Neural crest cell (in vitro differentiated cells): ENCODE measurements at regions not wholly inside any gene's neighbourhood (a gene's known extent, or its start where the extent isn't known, plus 50 kb on each side); places are given as distances from the start of the nearest gene placed in this dataset.

ENCODE experiments used
- DNase-seq: peaks from one replicate; pipeline ENCODE4 v3.0.0; 2021; ENCODE audit warnings: low read depth, mixed read lengths, low spot score
- H3K27ac Mint-ChIP-seq: one replicate; pipeline ENCODE4 v1.8.0; 2021; ENCODE audit warnings: mild to moderate bottlenecking, mixed read lengths; ENCODE audit not compliant: unreplicated experiment
- H3K27me3 Mint-ChIP-seq: 2 replicates; pipeline ENCODE4 v1.8.0; 2021; ENCODE audit warnings: low read depth, mild to moderate bottlenecking, mixed read lengths
- H3K36me3 Mint-ChIP-seq: 2 replicates; pipeline ENCODE4 v1.8.0; 2021; ENCODE audit warnings: low read depth, mild to moderate bottlenecking, mixed read lengths
- H3K4me1 Mint-ChIP-seq: 2 replicates; pipeline ENCODE4 v1.8.0; 2021; ENCODE audit warnings: mixed read lengths
- H3K4me3 Mint-ChIP-seq: one replicate; pipeline ENCODE4 v1.8.0; 2021; ENCODE audit warnings: mild to moderate bottlenecking, mixed read lengths
- H3K9me3 Mint-ChIP-seq: 2 replicates; pipeline ENCODE4 v1.8.0; 2021; ENCODE audit warnings: mixed read lengths
- CTCF ChIP-seq: fragments of 200-600 bp; sonication (generic); conservative IDR thresholded peaks from 2 replicates; pipeline ENCODE4 v1.5.0; 2021; ENCODE audit warnings: antibody characterized with exemption, mild to moderate bottlenecking

DNA sequence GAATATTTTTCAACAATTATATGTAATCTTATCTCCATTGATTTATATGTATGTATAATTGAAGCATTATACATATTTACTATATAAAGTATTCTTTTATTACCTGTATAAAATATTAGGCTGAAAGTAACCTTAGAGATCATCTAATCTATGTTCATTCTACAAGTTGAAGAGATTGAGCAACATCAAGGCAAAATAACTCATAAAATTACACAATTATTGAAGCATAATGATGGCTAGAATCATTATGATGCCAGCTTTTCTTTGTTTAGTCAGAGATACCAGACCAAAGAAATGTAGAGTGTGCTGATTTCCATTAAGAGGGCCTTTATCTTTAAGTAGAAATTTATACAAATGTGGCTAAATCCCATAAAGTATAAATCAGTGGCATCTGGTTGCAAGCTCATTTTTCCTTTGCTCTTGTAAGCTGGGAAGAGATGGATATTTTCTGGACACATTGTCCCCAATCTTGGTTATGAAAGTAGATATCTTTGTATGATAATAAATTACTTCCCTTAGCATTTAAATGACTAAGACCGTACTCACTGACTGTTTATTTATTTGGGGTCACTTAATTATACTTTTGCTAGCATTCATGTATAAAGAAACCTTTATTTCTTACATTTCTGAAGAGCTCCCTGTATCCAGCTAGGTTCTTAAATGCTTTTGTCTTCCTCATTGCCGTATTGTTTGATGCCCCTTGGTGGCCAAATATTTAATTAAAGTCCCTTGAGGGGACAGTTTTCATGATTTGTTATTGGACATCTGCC is 339.8 kb downstream of the PCDH7 start:
- Mint-ChIP-seq H3K36me3 (no peaks in the 10 kb centered on the region), H3K27me3 (no peaks in the 10 kb centered on the region), H3K4me1 (peaks cover 18% of the 10 kb centered on the region), H3K9me3 (no peaks in the 10 kb centered on the region), H3K27ac (no peak overlapping the region), H3K4me3 (no peak overlapping the region)
- no peak for DNase-seq
- no peak for TF ChIP-seq CTCF

GRCh38 chr4:31065086-31065485 is 344.9 kb downstream of the PCDH7 start:
- H3K27me3 Mint-ChIP-seq, result no peaks in the 10 kb centered on the region
- no peaks in the 10 kb centered on the region for H3K9me3 Mint-ChIP-seq
- TF ChIP-seq CTCF, result no peak
- no peak for DNase-seq
- H3K4me3 Mint-ChIP-seq, result no peak overlapping the region
- H3K4me1 Mint-ChIP-seq, result peaks cover 4% of the 10 kb centered on the region
- no peak overlapping the region for H3K27ac Mint-ChIP-seq
- H3K36me3 Mint-ChIP-seq, result no peaks in the 10 kb centered on the region

DNA sequence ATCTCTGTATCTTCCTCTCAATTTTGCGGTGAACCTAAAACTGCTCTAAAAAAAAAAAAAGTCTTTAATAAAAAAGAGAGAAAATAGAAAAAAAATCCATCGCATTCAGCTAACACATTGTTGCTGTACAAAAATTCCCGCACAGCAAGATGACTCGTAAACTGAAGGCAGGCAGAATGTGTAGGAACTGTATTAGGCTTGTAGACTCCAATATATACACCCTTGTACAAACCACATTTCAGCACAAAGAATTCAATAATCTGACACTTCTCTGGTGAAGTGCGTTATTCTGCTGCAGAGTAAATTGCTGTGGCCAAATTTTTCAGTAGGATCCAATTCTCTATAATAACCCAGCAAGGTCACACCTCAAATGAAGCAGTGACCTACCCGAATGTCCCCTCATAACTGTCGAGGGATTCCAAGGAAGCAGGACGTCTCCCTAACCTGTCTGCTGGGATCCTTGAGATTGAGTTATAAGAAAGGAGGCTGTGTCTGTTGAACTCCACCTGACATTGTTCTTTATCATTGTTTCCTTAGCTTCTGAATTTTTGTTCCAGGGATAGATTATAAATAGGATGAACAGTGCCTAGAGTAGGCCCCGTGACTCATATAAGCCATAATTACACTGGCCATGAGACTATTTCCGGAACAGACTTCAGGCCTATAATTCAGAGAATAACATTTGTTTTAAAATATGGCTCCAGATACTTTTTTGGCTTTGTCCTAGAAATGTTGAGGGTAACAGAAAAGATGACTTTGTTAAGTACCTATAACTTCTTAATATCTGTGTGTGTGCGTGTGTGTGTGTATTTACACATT is 348.3 kb downstream of the PCDH7 start:
- Mint-ChIP-seq H3K9me3 (no peaks in the 10 kb centered on the region), H3K27me3 (no peaks in the 10 kb centered on the region), H3K27ac (no peak overlapping the region), H3K4me3 (no peak overlapping the region), H3K36me3 (no peaks in the 10 kb centered on the region), H3K4me1 (peaks cover 10% of the 10 kb centered on the region)
- TF ChIP-seq CTCF, result no peak
- DNase-seq, result no peak

GRCh38 chr4:31069151-31069550 is 349.0 kb downstream of the PCDH7 start:
- peaks cover 10% of the 10 kb centered on the region for H3K4me1 Mint-ChIP-seq
- no peak overlapping the region for H3K4me3 Mint-ChIP-seq
- no peak for TF ChIP-seq CTCF
- no peak for DNase-seq
- H3K9me3 Mint-ChIP-seq, result no peaks in the 10 kb centered on the region
- no peaks in the 10 kb centered on the region for H3K27me3 Mint-ChIP-seq
- no peaks in the 10 kb centered on the region for H3K36me3 Mint-ChIP-seq
- H3K27ac Mint-ChIP-seq, result no peak overlapping the region

GRCh38 chr4:31071508-31072486 is 351.6 kb downstream of the PCDH7 start:
- no peak for DNase-seq
- TF ChIP-seq CTCF, result no peak
- Mint-ChIP-seq H3K9me3 (no peaks in the 10 kb centered on the region), H3K4me1 (peaks cover 10% of the 10 kb centered on the region), H3K27ac (no peak overlapping the region), H3K4me3 (no peak overlapping the region), H3K27me3 (no peaks in the 10 kb centered on the region), H3K36me3 (no peaks in the 10 kb centered on the region)
